GM04503 (cell line): ENCODE measurements at regions not wholly inside any gene's neighbourhood (a gene's known extent, or its start where the extent isn't known, plus 50 kb on each side); places are given as distances from the start of the nearest gene placed in this dataset.

ENCODE experiments used
- DNase-seq: peaks from one replicate; pipeline ENCODE4 v3.0.0-alpha.2; 2012; ENCODE audit warnings: low read depth

DNA sequence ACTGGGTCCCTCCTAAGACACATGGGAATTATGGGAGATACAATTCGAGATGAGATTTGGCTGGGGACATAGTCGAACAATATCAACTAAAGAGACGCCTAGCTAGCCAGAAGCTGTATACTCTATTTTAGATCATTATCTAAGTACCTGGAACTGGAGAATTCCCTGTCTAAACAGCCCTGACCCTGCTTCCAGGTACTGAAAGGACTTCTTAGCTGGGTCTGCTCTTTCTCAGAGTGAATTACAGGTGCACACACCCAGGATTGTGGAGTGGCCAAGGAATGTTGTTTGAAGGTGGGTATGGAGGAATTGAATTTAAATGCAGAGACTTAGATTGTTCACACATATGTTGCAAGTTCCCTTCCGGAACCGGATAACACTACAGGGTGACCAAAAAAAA is 733.0 kb downstream of the RPS29 start:
- no peak for DNase-seq

DNA sequence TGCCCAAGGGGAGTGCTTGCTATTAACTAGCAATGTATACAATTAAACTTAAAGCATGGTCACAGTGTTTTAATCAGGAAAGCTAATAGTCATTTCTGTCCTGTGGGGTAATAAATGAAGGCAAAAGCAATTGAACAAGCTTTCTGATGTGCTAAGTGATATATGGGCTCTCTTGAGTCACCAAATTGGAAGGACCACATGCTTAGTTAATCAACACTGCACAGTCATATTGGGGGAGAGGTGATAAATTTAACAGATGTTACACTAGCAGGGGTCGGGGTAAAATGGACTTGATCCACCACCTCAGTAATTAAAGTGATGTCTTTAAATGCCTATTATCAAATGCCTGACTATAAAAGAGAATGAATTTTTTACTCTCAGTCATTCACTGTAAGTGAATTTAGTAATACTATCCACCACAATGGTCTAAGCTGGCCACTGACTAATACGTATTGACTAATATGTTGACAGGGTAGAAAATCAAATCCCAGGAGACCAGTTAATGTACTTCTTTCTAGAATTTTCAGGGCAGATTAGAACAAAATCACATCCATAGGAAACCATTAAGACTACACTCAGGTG is 736.3 kb downstream of the RPS29 start:
- DNase-seq = no peak

- DNase-seq = no peak
These were observed 743.4 kb downstream of the RPS29 start for GRCh38 chr14:48842785-48843184.

DNA sequence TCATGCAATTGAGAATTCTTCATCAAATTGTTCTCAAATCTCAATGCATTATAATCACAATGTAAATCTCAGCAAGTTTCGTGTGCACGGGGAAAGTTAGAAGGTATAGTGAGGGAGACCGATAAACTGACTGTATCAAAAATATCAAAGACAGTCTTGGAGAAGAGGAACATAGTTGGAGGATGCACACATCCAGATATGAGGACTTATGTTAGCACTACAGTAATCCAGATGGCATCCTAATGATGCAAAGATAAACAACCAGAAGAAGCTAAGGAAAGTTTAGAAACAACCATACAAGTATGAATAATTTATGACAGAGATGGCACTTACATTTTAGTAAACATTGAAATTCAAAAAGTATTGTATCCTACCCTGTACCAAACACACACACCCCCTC is 760.1 kb downstream of the RPS29 start:
- DNase-seq = no peak

GRCh38 chr14:48814562-48814961 is 771.6 kb downstream of the RPS29 start:
- DNase-seq = no peak

- DNase-seq = no peak
These were observed 780.9 kb downstream of the RPS29 start for GRCh38 chr14:48805315-48805714.

DNA sequence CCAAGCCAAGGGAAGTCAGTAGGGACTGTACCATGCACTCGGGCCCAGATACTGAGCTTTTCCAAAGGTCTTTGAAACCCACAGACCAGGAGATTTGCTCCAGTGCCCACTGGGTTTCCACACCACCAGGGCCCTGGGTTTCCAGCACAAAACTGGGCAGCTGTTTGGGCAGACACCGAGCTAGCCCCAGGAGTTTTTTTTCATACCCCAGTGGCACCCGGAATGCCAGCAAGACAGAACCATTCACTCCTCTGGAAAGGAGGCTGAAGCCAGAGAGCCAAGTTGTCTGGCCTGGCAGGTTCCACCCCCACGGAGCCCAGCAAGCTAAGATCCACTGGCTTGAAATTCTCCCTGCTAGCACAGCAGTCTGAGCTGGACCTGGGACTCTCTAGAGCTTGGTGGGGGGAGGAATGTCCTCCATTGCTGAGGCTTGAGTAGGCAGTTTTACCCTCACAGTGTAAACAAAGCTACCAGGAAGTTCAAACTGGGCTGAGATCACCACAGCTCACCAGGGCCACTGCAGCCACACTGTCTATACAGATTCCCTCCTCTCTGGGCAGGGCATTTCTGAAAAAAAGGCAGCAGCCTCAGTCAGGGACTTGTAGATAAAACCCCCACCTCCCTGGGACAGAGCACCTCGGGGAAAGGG is 793.7 kb downstream of the RPS29 start:
- DNase-seq = no peak

GRCh38 chr14:48788771-48789170 is 797.4 kb downstream of the RPS29 start:
- DNase-seq = no peak

- DNase-seq = no peak
These were observed 799.7 kb downstream of the RPS29 start for GRCh38 chr14:48786498-48786897.

DNA sequence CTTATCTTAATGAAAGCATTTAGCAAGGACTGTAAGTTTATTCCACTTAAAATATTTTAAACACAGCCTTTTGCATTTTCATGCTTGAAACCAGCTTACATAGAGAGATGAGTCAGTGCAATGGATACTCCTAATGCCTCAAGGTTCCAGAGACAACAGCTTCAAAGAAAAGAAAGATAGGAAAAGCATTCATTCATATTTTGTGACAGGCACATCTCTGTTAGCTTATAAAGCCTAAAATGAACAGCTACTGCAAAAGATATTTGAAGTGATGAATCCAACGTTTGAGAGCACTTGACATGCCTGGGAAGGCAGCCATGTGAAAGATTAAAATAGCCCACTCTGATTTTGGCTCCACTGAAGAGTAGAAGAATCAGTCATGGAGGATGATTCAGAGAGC is 814.5 kb downstream of the RPS29 start:
- no peak for DNase-seq

- DNase-seq = no peak
These were observed 834.9 kb downstream of the RPS29 start for GRCh38 chr14:48751293-48751692.

- DNase-seq = no peak
These were observed 838.0 kb downstream of the RPS29 start for GRCh38 chr14:48748151-48748675.

DNA sequence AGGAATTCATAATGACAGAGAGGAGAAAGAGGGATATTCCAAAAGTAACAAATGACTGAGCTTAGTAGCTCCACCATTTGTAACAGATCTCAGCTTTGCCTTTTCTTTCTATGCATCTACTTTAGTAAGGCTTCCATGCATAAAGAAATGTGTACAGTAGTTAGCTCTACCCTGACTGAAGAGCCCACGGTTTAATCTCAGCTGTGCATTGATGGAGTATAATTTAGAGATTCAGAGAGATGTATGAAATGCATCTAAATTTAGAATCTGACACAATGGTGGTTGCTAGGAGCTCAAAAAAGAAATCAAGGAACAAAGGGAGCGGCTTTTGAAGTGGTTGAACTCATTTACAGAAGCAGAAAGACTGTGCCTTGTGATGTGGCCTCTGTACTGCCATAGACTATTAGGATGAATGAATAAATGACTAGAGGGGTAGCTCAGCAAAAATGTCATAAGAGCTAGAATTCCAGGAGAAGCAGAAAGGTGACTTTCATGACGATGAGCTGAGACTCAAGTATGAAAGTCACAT is 838.6 kb downstream of the RPS29 start:
- no peak for DNase-seq

DNA sequence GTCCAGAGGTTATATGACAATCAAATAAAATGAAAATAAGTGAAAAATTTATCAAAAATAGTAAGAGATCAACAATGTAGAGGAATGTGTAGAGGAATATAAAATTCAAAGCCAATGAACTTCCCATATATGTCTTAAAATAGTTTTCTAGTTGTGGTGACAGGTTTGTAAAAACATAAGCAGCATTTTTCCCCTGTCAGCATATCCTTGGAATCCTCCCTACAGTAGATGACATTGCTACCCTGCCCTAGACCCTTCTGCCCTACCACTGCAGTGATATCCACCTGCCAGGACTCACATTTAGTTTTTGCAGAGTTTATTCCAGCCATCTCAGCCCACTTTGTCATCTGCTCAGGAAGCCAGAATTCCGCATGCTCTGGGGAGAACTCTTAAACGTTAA is 842.0 kb downstream of the RPS29 start:
- no peak for DNase-seq

- no peak for DNase-seq
These were observed 847.8 kb downstream of the RPS29 start for GRCh38 chr14:48738186-48738925.

DNA sequence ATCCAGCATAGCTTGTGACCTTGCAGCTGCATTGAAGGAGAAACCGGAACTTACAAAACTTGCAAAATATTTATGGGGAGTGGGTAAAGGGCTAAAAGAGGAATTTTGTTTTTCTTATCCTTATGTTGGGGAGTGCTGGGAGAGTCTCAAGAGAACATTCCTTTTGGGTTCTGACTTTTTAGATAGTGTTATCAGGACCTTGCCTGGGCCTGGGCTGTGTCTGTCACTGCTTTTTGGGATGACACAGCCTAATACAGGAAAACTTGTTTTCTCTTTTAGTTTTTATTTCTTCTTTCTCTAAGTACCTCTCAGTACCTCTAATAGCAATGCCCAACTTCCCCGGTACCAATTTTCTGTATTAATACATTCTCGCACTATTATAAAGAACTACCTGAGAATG is 850.6 kb downstream of the RPS29 start:
- no peak for DNase-seq

- DNase-seq = no peak
These were observed 854.9 kb downstream of the RPS29 start for GRCh38 chr14:48731260-48731659.

GRCh38 chr14:48726080-48726642 is 860.0 kb downstream of the RPS29 start:
- no peak for DNase-seq

- no peak for DNase-seq
These were observed 861.0 kb downstream of the RPS29 start for GRCh38 chr14:48725051-48725734.

GRCh38 chr14:48723841-48724495 is 862.2 kb downstream of the RPS29 start:
- DNase-seq = no peak

GRCh38 chr14:48714366-48714765 is 871.8 kb downstream of the RPS29 start:
- DNase-seq = no peak

DNA sequence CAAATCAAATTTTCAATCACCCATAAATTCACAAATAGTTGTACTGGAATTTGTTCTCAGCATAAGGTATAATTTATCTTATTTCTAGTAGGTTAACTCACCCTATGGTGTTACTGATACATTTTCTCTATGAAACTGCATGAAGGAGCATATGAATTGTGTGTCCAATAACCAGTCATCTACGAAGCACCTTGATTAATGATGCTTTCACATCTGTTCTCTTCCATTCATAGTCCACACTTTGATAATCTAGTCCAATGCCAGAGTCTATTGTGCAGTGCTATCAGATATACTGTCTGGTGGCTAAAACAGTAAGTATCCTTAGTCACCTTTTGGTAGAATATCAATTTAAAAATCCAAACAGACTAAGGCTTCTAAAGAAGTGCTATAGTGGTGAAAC is 876.0 kb downstream of the RPS29 start:
- no peak for DNase-seq
